GM18508 (cell line): ENCODE measurements at regions not wholly inside any gene's neighbourhood (a gene's known extent, or its start where the extent isn't known, plus 50 kb on each side); places are given as distances from the start of the nearest gene placed in this dataset.

Experiments used
- ATAC-seq: cut with Tn5 transposase; IDR thresholded peaks from one replicate; pipeline ENCODE4 v1.9.1; 2021; ENCODE audit warnings: moderate number of reproducible peaks; ENCODE audit not compliant: insufficient read depth, unreplicated experiment

DNA sequence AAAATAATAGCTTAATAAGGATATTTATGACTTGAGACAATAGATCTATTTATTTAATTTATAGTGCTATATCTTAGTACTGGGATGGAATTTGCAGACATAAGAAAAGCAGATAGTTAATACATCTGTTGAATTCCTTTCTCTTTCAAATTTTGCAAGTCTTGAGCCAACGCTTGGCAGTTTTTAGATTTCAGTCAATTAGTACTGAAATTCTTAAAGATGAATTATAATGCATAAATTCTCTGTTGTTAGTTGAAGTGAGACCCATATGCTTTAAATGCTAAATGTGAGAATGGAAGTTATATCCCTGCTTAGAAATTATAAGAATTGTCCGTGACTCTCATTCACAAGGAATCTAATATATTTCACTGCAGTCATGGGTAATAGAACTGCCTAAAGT, 225.1 kb upstream of the ADGRB3 start:
- no peak for ATAC-seq

DNA sequence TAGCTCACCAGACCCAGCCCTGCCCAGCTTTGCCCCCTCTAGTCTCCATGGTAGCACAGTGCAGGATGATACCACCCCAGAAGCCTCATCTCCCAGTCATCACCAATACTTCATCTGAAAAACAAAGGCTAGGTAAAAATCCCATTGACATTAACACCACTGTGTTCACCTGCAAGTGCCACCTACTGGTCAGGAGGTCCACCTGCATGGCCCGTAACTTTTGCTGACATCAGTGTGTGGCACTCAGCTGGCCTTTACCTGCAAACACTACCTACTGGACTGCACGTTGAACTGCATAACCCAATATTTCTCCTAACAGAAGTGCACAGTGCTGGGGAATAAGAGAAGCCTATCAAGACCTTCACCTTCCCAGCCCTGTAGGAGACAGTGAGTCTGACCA, 234.7 kb upstream of the ADGRB3 start:
- no peak for ATAC-seq

DNA sequence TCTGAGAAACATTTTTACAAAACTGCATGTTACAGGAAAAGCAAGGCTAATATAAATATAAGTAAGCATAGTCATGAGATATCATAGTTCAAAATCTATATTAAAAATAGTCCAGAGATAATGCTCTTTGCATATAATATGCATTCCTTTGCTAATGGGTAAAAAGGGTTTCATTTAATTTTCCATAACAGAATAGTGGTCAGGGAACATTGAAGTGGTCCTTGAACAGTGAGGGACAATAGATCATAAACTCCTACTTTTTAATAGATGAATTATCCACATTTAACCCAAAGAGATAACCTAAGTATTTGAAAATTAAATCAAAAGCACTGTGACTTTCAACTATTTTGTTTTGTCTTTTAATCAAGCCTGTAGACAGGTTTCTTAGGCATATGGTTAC, 243.1 kb upstream of the ADGRB3 start:
- ATAC-seq: no peak

DNA sequence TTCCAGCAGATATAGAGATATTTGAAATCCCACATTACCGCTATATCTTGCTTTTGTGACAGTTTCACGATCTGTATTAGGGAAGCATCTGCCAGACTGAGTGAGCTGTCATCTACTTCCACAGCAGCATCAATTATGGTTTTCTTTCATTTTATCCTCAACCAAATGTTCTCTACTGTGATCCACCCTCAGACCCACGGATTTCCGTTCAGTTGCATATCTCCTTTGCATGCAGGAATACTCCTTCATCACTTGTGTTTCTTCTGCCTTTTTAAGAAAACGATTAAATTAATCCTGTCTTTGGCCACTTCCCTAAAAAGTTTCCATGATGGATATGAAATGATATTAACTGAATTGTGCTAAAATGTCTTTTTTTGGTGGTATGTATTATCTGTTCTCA, 262.1 kb upstream of the ADGRB3 start:
- no peak for ATAC-seq

DNA sequence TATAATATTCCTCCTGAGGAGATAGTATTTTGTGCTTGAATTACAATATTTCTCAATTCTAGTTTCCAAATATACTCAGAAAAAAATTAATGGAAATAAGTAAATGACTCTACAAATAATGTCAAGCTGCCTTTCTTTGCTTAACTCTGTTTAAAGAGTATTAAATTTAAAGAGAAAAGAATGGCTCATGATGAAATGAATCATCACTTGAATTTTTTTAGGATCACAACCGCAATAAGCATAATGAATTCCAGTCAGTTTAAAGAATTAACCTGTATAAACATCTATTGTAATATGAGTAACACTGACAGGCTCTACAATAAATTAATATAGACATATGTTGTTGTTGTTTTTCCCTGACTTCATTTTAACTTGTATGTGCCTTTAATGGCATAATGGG, 266.2 kb upstream of the ADGRB3 start:
- ATAC-seq: no peak

DNA sequence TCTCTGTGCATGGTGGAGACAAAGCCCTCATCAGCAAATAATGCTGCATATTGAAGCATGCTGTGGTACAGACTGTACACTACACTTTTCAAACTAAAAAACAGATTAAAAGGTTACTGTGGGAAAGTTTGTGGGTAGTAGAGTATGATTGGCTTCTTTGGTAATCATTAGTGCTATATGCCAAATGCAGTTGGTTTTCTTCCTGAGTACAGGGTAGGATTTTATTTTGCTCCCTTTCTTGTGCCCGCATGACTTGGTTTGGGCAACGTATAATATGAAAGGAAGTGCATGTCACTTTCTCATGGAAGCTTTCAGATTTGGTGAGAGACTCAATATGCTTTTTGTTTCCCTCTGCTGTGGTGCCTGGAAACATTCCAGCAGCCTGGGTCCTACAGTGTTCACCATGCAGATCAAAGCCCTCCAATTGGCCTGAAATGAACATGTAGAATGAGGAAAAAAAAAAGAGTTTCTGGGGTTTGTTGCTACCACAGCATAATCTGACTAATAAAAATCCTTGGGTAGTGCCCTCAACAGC, 270.7 kb upstream of the ADGRB3 start:
- no peak for ATAC-seq

DNA sequence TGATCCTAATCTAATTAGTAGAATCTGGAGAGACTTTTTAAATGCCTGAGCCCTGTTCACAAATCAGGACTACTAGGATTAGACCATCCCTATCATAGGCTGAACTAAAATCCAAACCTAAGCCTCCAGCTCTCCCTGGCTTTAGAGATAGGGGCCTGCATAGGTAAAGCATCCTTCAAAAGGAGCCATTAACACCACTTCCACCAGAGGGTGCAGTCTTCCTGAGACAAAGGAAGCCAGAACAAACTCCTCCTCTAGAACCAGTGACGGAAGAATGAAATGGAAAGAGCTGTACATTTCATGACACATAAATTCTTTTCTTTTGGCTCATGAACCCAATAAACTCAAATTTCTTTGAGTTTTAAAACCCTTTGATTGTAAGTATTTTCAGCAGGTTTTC, 291.2 kb upstream of the ADGRB3 start:
- ATAC-seq: no peak

DNA sequence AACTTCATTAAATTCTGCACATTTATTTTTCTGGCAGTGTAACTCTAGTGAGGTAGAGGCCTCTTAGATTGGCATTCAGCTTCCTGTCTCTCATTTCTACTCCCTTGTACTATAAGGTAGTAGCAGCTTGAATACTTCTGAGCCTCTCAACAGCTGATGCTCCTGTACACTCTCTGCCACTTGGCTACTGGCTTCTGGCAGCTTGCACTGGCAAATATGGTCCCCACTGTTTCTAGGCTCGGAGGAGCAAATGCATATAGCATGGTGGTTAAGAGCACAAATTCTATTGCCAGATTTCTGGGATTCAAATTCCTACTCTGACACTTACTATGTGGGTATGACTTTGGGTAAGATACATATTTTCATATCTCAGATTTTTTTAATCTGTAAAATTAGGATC, 292.8 kb upstream of the ADGRB3 start:
- ATAC-seq: no peak

DNA sequence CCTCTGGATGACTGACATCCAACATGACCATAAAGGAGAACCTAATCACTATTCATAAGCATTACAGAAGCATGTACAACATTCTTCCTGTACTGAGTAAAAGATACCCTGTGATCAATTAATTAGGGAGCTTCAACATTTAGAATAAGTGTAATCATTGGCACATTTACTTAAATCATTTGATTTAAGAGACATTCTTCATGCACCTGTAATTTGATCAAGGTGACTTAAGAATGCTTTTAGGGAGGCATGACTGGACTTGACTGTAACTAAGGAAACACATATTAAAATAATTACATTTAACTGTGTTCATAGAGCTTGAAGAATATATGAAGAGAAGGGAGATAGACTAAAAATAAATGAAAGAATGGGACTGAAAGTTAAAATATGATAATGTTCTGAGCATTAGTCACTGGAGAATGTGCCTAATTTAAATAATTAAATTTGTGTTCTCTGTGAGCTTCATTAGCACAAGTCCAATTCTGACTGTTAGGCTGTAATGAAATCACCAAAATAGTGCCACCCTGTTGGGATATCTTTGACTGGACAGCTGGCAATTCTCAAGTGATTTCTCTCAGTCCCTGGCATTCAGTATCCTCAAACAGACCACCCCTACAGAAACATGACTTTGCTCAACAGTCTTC, 295.5 kb upstream of the ADGRB3 start:
- no peak for ATAC-seq

DNA sequence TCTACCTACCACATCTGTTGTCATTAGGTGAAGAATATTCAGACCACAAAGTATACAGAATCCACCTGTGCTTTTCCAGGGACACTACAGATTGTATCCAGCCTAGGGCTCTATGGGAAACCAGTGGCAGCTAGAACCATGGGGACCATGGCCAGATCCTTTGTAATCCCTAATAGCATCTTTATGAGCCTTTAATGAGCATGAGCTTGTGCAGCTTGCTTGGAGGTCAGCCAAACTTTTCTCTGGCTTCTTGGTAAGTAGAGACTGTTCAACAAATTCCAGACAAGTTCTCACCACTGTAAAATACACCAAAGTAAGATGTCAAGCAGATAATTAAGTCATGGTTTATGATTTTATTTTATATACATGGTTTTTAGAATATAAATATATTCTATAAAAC, 301.6 kb upstream of the ADGRB3 start:
- ATAC-seq: no peak

DNA sequence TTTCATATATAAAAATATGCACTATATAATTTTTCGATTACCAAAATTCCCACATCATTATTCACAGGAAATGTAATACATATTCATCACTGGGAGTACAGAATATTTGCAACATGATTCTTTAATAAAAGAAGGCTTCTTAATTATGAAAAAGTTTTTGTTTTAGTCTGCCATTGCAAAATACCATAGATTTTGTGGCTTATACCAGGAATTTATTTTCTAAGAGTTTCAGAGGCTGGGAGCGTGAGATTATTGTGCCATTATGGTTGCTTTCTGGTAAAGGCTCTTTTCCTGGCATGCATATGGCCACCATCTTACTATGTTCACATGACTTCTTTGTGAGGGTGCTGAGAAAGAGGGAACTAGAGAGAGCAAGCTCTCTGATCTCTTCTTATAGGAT, 306.9 kb upstream of the ADGRB3 start:
- no peak for ATAC-seq

DNA sequence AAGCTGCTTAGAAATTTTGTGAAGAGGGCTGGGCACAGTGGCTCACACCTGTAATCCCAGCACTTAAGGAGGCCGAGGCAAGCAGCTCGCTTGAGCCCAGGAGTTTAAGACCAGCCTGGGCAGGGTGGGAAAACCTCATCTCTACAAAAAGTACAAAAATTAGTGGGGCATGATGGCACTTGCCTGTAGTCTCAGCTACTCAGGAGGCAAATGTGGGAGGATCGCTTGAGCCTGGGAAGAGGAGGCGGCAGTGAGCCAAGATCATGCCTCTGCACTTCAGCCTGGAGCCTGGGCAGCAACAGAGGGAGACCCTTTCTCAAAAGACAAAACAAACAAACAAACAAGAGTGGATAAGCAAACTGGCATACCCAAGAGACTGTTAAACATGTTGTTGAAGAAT, 308.3 kb upstream of the ADGRB3 start:
- ATAC-seq: no peak

DNA sequence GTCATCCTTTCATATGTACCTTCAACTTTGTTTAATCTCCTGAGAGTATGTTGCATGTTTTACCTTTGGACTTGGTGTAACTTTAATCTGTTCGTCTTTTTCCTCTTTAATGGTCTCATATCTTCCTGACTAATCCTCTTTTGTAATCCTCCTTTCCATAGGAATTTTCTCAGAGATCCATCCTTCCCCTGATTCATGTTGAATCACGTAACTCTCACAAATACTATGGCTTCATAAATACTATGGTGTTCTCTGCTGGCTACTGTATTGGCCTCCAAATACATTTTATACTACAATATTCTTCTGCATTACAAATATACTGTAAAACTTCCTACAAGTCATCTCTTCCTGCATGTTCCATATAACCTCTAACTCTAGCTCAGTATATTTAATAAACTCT, 317.7 kb upstream of the ADGRB3 start:
- no peak for ATAC-seq

DNA sequence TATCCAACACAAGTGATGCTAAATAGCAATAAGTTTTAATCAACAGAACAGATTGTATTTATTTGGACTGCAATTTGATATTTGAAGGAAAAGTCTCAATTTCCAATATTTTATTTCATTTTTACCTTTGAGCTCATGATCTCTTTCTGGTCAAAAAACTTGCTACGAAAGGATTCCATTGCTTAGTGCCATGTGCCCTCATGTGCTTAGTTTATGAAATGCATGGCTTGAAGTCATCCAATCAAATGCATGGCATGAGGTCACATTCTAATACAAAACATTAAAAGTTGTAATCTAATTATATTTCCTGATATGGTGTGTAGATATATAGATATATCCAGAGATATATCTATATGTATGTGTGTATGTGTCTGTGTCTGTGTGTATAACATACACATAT, 321.2 kb upstream of the ADGRB3 start:
- ATAC-seq: no peak

DNA sequence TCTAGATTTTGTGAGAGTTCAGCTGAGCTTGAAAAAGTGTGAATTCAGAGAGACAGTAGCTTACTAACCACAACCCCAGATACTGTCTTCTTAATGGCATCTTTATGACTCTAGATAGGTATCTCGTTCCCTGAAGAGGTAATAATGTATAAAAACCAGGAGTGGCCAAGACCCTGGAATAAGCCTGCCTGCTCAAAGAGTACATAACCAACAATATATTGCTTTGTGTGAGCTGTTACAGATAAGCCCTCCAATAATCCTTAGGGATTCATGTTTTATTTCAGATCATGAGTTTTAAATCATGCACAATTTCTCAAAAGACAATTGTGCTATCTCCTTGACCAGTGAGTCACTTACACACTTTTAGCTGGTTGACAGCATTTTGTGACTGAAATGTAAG, 327.8 kb upstream of the ADGRB3 start:
- no peak for ATAC-seq

DNA sequence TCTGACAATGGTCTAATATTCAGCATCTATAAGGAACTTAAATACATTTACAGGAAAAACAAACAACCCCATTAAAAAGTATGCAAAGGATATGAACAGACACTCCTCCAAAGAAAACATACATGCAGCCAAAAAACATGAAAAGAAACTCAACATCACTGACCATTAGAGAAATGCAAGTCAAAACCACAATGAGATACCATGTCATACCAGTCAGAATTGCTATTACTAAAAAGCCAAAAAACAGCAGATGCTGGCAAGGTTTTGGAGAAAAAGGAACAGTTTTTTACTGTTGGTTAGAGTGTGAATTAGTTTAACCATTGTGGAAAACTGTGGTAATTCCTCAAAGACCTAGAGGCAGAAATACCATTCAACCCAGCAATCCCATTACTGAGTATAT, 339.0 kb upstream of the ADGRB3 start:
- no peak for ATAC-seq

DNA sequence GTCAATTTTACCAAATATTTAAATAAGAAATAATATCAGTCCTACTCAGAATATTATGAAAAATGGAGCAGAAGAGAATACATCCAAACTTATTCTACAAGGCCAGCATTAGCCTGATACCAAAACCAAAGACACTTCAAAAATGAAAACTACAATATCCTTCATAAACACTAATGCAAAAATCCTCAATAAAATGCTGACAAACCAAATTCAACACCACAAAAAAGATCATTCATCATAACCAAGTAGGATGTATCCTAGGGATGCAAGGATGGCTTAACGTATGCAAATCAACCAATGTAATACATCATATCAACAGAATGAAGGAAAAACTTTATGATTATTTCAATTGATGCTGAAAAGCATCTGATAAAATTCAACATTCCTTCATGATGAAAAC, 352.4 kb upstream of the ADGRB3 start:
- no peak for ATAC-seq

DNA sequence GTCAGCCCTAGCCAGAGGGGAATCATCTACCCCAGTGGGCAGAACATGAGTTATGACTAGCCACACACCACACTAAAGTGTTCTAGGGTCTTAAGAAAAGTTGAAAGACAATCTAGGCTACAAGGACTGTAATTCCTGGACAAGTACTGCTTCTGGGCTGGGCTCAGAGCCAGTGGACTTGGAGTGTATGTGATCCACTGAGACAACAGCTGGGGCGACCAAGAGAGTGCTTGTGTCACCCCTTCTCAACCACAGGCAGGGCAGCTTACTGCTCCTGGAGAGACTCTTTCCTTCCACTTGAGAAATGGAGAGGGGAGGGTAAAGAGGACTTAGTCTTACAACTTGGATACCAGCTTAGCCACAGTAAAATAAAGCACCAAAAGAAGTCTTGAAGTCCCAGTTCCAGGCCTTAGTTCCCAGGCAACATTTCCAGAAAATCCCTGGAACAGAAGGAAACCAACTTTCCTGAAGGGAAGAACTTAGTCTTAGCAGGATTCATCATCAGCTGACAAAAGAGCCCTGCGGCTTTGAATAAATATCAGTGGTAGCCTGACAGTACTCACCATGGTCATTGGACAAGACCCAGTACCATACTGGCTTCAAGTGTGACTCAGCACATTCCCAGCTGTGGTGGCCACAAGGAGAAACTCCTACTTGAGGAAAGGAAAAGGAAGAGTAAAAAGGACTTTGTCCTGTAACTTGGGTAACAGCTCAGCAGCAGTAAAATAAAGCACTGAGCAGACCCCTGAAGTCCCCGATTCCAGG, 355.1 kb upstream of the ADGRB3 start:
- ATAC-seq: no peak

DNA sequence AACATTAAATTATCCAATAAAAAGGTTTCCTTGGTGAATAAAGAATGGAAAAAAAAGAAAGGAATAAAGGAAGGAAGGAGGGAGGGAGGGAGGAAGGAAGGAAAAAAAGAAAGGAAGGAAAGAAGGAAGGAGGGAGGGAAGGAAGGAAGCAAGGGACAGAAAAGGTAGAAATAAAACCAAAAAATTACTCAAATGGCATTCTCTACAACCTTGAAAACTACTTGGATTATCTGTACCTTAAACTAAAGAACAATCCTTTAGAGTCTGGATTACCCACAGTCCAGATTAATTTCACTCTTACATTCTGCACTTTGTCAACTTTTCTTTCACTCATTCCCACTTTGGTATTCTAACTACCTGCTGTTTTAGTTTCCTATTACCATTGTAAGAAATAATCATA, 361.8 kb upstream of the ADGRB3 start:
- no peak for ATAC-seq

DNA sequence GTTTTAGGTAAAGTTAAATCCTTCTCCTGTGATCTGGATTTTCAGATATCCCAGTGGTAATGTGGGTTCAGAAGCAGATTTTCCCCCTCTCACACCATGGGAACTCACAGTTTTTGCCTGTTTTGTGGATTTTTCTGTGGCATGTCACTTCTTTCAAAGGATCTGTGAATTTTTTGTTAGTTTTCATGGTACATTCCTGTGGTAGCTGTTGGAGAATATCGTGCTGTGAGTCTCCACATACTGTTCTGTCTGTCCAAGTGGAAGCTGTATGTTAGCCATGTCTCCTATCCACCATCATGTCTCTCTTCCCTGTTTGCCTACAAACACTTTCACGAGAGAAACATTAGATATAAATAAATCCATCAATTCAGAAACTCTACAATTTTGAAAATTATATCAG, 378.7 kb upstream of the ADGRB3 start:
- no peak for ATAC-seq

DNA sequence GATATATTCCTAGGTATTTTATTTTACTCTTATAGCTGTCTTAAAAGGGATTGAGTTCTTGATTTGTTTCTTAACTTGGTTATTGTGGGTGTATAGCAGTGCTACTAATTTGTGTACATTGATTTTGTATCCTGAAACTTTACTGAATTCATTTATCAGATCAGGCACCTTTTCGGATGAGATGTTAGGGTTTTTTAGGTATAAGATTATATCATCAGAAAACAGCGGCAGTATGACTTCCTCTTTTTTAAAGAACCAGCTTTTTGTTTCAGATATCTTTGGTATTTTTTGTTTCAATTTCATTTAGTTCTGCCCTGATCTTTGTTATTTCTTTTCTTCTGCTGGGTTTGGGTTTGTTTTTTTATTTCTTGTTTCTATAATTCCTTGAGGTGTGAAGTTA, 382.4 kb upstream of the ADGRB3 start:
- ATAC-seq: peak; percentile 80

DNA sequence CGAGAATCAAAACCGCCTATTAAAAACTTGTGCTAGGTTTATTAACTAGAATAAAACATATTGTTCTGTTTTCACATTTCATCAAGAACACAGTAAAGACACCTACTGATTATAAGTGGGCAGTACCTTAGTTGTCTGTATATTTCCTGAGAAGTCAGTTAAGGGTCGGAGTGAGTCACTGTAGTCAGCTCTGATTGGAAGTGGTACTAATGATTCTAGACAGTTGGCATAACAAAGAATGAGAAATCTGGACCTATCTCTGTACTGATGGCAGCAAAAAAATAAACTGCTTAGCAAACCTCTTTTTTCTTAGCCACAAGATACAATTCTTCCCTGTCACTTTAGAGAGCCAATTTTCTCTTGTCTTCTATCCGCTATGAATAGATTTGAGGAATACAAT, 387.3 kb upstream of the ADGRB3 start:
- no peak for ATAC-seq
